CD4-positive, alpha-beta T cell treated with Interleukin-2 at 100 ng/mL for 4 hours (primary cell): ENCODE measurements at regions not wholly inside any gene's neighbourhood (a gene's known extent, or its start where the extent isn't known, plus 50 kb on each side); places are given as distances from the start of the nearest gene placed in this dataset.
"Not testable (repeated sequence)": the region's sequence is repeated elsewhere in the genome, so short reads cannot be mapped to it uniquely, and the experiment has no call there.

ENCODE experiments used
- DNase-seq: peaks from one replicate; pipeline ENCODE4 v3.0.0-alpha.2; 2020; ENCODE audit warnings: low spot score

DNA sequence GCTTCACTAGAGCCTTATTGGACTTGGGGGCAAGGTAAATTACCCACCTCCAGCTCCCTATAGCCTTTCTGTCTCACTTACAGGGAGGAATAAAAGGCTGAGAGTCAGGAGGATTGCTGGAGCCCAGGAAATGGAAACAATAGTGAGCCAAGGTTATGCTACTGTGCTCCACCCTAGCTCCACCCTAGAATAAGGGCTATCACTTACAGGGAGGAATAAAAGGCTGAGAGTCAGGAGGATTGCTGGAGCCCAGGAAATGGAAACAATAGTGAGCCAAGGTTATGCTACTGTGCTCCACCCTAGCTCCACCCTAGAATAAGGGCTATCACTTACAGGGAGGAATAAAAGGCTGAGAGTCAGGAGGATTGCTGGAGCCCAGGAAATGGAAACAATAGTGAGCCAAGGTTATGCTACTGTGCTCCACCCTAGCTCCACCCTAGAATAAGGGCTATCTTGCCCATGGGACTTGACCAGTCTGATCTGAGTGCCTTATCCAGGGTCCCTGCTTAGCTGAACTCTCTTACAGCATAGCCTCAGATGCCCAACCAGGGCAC, 150.6 kb upstream of the UGT8 start:
- not testable (repeated sequence) for DNase-seq

DNA sequence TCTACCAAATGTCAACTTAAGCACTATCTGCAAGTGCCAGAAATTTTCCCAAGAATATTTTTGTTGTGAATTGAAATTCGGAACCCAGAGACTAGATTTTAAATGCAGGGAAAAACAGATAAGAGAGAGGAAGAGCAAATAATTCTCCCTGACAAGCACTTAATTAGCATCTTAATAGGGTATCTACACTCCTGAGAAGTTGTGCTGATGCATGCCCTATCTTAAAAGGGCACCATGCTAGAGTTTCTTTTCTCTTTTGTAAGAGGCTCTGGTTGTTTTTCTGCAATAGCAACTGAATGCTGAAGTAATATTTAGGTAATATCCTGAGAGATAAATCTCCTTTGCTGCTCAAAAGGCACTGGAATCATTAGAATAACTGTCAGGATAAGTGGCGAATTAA, 139.9 kb upstream of the UGT8 start:
- DNase-seq = no peak

DNA sequence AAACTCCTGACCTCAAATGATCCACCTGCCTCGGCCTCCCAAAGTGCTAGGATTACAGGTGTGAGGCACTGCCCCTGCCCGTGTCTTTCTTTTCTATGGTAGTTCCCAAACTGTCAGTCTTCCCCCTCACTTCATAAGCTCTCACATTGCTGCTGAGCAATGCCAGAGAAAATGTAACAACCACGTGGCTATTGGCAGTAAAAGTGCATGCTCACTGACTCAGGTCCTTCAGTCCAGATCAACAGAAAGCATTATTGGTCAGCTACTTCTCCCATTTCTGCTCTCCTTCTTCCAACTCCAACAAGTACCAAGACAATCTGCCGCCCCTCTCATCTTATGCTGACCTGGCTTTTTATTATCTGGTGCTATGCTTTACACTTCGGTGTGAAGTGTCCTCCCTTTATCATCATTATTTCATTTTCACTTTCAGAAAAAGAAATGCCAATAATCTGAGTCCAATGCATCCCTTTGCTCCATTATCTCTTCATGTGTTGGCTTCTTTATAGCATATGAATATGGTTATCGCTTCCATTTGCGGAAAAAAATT, 133.8 kb upstream of the UGT8 start:
- no peak for DNase-seq

DNA sequence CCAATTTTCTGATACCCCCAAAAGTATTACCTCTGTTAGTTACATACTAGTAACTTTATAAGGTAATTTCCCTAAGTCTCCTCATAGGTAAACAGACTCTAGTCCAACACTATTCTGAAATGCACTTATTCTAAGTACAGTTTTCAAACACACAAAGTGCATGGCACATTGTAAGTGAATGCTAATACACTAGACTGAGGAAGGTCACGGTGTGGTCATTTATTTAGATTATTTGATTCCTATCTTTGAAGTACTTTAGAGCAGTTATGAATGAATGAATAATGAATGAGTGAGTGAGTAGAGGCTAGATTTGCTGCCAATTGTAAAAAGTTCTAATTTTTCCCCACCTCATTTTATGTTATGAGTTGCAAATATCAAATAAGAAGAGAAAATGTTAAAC, 132.8 kb upstream of the UGT8 start:
- no peak for DNase-seq

DNA sequence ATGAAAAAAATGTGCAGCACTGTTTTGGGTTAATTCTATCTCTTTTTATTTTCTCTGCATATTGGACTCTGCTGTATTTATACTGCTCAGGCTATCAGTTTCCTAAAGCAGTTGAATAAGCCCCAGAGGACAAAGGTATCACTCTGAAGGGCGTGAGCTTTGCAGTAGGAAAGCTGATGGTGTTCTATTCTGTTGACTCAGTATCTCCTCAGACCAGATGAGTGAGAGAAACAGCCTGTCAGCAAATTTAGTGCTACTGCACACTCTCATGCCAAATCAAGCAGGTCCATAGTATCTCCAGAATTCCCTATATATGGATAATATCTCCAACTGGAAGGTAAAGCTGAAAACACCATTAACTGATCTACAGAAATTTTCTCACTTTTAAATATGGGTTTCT, 132.3 kb upstream of the UGT8 start:
- no peak for DNase-seq

DNA sequence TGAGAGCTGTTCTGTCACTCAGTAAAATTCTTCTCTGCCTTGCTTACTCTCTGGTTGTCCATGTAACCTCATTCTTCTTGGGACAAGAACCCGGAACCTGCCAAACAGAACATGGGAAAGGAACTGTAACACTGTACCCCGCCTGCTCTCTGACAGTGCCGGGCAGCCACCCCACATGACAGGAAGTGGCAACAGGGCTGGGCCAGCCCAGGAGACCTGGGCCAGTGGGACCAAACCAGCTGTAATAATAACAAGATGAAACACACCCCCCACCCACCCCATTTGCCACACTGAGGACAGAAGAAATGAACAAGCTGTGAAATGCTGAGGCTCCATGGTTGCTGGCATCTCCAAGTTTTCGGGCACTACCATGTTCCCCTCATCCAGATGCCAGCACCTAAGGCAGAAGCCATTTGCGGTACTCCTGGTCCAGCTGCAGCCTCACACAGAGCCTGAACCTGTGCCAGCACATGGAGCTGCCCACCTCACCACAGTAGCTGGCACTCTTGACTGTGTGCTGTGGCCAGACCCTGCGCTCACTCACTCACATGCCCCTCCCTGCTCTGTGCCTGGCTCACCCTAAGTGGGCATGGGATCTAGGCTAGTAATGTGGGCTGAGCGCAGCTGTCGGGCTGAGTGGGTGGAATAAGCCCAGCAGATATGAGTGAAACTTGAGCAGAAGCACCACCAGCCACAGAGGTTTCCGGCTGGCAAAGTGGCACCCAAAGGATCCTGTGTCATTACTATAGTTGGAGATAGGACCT, 126.2 kb upstream of the UGT8 start:
- DNase-seq = no peak

DNA sequence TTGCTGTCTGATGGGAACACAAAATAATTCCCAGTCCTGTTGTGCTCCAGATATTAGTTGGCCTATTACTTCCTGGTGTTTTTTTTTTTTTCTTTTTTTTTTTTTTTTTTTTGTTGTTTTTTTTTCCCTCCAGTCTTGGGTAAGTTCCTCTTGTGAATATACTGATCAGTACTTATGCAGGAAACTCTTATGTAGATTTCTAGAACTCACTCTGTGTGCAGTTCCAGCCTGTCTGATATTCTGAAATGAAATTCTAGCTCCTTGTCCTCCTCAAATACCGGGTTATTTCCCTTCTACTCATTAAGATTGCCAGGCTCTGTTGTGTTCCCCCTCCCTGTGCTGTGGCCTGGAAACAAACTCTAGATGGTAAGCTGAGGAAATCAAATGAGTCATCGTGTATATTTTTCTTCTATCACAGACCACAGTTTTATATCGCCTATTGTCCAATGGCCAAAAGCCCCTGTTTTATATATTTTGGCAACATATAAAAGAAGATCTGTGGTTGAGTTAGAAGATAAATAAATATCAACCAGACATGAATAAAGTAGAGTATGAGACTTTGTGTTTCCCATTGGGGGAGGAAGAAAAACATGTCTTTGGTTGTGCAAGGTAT, 124.3 kb upstream of the UGT8 start:
- DNase-seq = no peak

DNA sequence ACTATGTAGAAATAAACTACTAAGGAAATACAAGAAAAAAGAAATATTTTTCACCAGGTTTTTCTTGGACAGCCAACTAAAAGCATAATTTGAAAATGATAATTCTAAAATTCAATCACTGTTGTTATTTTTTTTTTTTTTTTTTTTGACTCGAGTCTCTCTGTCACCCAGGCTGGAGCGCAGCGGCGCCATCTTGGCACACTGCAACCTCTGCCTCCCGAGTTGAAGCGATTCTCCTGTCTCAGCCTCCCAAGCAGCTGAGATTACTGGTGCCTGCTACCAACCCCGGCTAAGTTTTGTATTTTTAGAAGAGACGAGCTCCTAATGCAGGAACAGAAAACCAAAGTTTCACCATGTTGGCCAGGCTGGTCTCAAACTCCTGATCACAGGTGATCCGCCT, 122.3 kb upstream of the UGT8 start:
- no peak for DNase-seq

DNA sequence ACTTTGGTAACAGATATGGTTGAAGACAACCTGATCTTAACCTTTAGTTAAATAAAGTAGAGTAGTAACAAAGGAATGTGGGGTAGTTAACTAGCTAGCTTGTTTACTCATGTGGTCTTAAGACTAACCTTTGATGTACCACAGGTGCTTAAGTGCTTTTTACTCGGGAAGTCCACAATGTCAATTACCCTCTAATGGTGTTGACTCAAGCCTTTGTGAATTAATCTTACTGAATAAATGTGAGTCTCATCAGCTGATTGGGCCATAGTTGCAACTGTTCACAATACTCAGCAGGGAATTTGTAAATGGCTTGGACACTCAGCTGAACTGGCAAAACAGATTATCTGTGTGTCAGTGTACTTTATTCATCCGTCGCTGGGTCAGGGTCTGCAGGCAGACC, 119.0 kb upstream of the UGT8 start:
- no peak for DNase-seq

DNA sequence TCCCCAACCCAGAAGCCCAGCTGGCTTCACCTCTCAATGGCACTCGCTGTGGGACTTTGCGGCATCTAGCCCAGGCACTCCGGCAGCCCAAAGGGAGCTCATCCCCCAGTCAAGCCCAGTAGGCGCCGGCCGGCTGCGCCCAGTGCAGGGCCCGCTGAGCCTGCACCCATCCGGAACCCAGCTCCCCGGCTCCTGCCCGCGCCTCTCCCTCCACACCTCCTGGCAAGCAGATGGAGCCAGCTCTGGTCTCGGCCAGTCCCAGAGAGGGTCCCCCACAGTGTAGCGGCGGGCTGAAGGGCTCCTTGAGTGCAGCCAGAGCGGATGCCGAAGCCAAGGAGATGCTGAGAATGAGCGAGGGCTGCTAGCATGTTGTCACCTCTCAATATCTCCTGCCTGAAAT, 116.8 kb upstream of the UGT8 start:
- no peak for DNase-seq

DNA sequence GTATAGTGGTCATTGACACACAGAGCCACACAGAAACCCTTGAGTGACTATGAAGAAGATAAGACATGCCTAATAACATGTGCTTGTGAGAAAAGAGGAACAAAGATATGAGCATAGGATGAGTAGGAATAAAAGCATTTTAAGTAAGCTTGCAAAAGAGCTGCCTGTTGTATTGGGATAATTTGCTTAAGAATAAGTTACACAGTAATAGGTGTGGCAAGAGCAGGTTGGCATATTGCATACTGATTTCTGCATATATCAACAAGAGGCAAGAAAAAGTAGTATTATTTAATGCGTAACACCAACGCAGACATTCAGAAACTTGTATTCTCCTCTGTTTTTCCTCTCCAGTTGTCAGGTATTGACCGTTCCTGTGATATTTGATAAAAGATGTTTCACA, 111.5 kb upstream of the UGT8 start:
- no peak for DNase-seq

DNA sequence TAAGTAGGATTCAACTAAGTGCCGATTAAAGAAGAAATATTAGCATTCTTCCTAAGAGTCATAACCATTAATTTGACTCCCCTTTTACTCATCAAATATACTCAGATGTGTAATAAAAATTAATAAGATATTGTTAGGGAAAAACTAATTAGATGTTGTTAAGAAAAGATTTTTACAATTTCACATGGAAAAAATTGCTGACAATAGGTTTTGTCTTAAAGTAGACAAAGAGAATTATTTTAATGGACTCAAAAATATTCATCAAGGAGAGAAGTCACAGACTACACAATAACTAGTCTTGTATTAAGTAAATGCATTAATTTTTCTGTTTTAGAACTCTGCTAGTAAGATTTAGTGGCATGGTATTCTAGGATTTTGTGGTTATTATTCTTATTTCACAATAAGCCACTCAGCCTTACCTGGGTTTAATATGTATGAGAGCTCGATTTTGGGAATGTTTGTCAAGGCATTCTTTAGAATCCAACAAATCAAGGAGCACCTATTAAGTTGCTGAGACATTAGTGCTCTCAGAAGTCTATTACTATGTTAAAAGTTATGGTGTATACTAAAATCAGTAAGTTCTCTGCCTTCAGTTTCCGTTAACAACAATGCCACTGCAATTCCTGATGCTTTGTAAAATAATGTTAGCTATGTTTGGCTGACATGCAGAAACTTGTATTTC, 110.2 kb upstream of the UGT8 start:
- no peak for DNase-seq

DNA sequence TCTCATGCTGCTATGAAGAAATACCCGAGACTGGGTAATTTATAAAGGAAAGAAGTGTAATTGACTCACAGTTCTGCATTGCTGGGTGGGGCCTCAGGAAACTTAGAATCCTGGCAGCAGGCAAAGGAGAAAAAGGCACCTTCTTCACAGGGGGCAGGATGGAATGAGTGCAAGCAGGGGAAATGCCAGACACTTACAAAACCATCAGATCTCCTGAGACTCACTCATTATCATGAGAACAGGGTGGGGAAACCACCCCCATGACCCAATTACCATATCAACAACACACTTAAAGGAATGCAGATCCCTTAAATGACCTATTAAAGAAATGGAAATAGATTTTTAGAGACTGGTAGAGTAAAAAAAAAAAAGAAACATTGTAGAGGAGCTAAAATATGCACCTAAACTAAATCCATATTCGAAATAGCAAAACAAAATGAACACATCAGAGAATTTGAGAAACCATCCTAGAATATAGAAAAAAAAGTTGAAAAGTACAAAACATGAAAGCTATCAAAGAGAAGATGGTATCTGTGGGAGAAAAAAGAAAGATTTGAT, 104.3 kb upstream of the UGT8 start:
- no peak for DNase-seq

DNA sequence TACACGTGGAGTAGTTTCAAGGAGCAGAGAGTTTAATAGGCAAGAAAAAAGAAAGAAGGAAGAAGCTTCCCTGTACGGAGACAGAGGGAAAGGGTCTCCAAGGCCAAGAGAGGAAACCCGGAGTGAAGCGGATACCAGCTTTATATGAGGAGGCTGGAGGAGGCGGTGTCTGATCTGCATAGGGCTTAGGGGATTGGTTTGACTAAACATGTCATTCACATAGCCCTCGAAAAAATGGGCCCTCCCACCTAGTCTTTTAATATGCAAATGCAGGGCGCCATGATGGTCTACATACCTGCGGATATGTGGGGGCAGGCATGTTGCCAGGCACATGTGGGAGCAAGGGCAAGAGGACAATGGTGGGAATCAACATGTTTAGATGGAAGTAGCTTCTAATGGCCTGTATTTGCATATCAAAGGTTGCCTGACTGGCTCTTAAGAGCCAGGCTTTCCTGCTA, 103.1 kb upstream of the UGT8 start:
- DNase-seq = no peak

DNA sequence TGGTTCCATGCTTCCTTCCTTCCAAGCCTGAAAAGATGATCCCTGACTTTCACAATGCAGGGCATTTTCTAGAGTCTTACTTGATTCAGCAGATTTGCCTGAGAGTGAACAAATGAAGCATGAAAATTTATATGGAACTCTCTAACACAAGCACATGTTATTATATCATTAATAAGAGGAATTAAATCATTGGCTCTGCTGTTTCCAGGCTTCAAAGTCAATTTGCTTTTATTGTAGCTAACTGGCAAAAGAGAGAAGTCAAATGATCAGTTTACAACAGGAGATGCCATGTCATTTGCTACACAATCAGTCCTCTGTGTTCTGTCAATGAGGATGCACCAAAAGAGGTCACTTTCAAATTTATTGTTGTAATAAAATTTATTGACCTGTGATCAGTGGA, 101.5 kb upstream of the UGT8 start:
- DNase-seq = no peak

DNA sequence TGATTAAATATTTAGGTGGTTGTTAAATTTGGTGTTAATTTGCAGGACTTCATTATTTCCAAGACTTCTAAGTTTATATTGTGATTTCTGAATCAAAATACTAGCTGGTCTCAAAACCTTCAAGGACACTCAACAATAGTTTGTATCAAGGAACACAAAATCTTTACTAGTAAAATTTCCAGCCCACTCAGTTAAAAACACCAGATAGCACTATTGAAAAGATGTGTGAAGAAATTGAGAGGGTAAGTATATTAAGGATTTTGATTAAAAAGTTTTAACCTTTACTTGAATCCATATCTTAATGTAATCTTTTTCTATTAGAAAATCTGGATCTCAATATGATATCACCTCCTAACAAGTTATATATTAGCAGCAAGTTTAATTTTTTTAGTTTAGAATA, 89.3 kb upstream of the UGT8 start:
- DNase-seq = no peak

DNA sequence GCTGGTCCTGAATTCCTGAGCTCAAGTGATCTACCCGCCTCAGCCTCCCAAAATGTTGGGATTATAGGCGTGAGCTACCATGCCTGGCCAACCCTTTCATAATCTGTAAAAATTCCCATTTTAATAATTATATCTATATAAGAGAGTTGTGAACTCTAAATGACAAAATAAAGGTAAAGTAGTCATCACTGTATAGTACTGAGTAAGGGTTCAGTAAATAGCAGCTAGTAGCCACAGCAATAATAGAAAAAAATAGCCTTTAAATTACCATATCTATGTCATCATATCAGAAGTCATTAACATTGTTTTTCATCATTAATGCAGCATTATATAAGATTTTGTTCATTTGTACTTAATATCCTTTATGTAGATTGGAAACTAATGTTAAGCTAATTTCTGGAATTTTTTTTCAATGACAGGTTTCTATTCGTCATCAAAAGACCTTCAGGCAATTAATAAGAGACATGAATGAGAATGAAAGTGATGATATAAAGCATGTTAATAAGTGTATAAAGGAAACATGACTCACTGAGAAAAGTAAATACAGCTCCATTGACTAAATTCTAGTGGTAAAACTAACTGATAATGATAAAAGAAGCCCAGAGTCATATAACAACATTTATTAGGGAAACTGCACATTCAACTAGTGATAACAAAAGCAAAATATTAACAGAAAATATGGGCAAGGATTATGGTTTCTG, 85.9 kb upstream of the UGT8 start:
- DNase-seq = no peak

DNA sequence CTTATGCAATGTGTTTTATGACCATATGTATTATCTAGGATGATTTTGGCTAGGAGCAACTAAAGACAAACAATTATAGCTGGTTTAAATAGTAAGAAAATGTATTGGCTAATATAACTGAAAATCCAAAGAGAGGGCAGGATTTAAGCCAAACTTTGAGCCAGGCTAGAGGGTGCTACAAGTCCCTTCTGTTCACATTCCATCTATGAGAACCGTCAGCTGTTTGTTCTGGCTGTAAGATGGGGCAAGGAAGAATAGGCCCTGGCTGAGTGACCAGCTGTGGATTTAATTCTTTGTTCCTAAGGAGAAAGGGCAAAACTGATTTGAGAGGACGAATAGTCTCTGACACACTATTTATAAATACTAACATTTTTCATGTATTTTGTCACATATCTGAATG, 79.2 kb upstream of the UGT8 start:
- DNase-seq = no peak

DNA sequence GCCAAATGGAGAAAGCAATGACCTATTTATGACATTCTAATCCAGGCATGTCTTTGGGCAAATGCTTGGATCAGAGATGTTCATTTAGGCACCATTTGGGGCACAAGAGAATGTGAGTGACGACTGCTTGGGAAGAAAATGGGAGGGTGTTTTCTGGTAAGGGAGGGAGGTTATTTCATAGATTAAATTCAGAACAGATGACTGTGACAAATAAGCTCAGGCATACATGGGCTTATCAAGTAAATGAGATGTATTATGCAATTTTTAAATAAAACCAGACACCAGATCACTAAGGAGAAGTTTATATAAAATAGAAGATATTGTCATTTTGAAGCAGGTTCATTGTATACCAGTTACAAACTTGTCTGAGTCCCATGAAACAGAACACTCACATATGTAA, 71.4 kb upstream of the UGT8 start:
- no peak for DNase-seq

DNA sequence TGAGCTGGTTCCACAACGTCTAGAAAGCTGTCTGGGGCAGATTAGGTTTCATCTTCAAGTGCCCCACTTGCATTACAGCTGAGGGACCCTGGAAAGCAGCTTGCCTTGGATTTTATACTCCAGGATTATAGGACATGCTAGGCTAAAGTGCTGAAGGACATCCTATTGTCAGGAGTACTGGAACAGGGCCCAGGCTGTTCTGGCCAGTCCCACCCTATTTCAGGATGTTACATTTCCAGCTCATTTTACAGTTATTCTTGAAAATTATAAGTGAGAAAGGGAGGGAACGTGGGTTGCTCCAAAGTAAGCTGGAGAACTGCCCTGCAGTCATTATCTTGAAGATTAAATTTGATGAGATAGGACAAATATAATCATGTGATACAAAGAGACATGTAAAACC, 71.0 kb upstream of the UGT8 start:
- DNase-seq = no peak

DNA sequence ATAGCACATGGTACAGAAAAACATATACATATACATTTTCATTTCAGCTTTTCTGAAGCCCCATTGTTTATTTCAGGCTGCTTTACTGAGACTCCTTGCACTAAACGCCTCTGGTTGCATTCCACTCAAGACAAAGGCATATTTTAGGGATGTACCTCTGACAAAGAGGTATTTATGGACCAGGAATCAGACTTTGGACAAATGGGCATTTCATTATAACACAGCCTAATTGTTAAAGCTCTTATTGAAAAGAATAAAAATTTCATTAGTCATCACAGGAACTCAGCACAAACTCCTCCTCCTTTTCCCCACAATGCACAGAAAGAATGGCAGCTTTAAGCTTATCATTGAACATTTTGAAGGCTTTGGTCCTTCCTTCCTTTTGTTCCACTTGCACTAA, 62.9 kb upstream of the UGT8 start:
- DNase-seq = no peak

DNA sequence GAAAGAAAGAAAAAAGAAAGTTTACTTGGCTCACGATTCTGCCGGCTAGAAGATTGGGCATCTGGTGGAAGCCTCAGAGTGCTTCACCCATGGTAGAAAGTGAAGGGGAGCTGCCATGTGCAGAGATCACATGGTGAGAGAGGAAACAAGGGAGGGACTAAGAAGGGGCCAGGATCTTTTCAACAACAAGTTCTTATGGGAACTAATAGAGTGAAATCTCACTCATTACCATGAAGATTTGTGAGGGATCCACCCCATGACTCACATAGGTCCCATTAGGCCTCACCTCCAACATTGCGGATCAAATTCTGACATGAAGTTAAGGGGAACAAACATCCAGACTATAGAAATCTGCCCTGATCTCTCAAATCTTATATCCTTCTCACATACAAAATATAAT, 61.3 kb upstream of the UGT8 start:
- no peak for DNase-seq
